ENCODE measurements at regions not wholly inside any gene's neighbourhood (a gene's known extent, or its start where the extent isn't known, plus 50 kb on each side); places are given as distances from the start of the nearest gene placed in this dataset.

GRCh38 chr2:219954331-219954730, 326.9 kb downstream of the SLC4A3 start:
- TF ChIP-seq CTCF (IDR thresholded peaks at IDR 0.05 in 4 of 5, conservative IDR thresholded peaks at IDR 0.05 in 1 of 5) (no peak), POLR2A (IDR thresholded peaks at IDR 0.05) (no peak)

All from gastrocnemius medialis (tissue), 4 donors.